Nephron (organoid): ENCODE measurements at regions not wholly inside any gene's neighbourhood (a gene's known extent, or its start where the extent isn't known, plus 50 kb on each side); places are given as distances from the start of the nearest gene placed in this dataset.
"Not testable (repeated sequence)": the region's sequence is repeated elsewhere in the genome, so short reads cannot be mapped to it uniquely, and the experiment has no call there.

ENCODE experiments used
- H3K27ac Mint-ChIP-seq, 3 experiments: 2 replicates each; pipeline ENCODE4 v1.8.0; 2020; ENCODE audit warnings: mixed read lengths in 3 of 3, mild to moderate bottlenecking in 2 of 3, moderate library complexity in 1 of 3
- H3K27me3 Mint-ChIP-seq: 2 replicates; pipeline ENCODE4 v1.8.0; 2021; ENCODE audit warnings: low read depth, mild to moderate bottlenecking, moderate library complexity, mixed read lengths
- H3K36me3 Mint-ChIP-seq: 2 replicates; pipeline ENCODE4 v1.8.0; 2020; ENCODE audit warnings: low read depth, mixed read lengths
- H3K4me1 Mint-ChIP-seq: 2 replicates; pipeline ENCODE4 v1.8.0; 2020; ENCODE audit warnings: mixed read lengths
- H3K4me3 Mint-ChIP-seq, 3 experiments: 2 replicates each; pipeline ENCODE4 v1.8.0; 2020; ENCODE audit warnings: mild to moderate bottlenecking in 3 of 3, mixed read lengths in 3 of 3, moderate library complexity in 2 of 3
- H3K9me3 Mint-ChIP-seq: 2 replicates; pipeline ENCODE4 v1.8.0; 2020; ENCODE audit warnings: mixed read lengths
- CTCF ChIP-seq, 3 experiments: fragments of 200-600 bp; sonication (generic); IDR thresholded peaks; one replicate each; pipeline ENCODE4 v1.5.0; 2021; ENCODE audit warnings: antibody characterized with exemption in 3 of 3; ENCODE audit not compliant: unreplicated experiment in 3 of 3

GRCh38 chr11:27228906-27229290 is 134.1 kb downstream of the CCDC34 start:
- H3K4me3 Mint-ChIP-seq: no peak overlapping the region
- H3K9me3 Mint-ChIP-seq: peaks cover 11% of the 10 kb centered on the region
- peaks cover 66% of the 10 kb centered on the region for H3K4me1 Mint-ChIP-seq
- TF ChIP-seq CTCF (IDR thresholded peaks at IDR 0.05; ENCODE audit: unreplicated experiment in 3 of 3): no peak
- peak overlapping the region; percentile 74 to 95 (median 79) for H3K27ac Mint-ChIP-seq
- no peaks in the 10 kb centered on the region for H3K27me3 Mint-ChIP-seq
- H3K36me3 Mint-ChIP-seq: peaks cover 7% of the 10 kb centered on the region

GRCh38 chr11:27228232-27228905 is 134.6 kb downstream of the CCDC34 start:
- Mint-ChIP-seq H3K36me3 (peaks cover 7% of the 10 kb centered on the region), H3K27me3 (no peaks in the 10 kb centered on the region), H3K9me3 (peaks cover 11% of the 10 kb centered on the region), H3K27ac (peak overlapping the region; percentile 74 to 95 (median 79)), H3K4me1 (peaks cover 60% of the 10 kb centered on the region), H3K4me3 (no peak overlapping the region)
- TF ChIP-seq CTCF (IDR thresholded peaks at IDR 0.05; ENCODE audit: unreplicated experiment in 3 of 3): no peak

GRCh38 chr11:27227736-27228135 is 135.3 kb downstream of the CCDC34 start:
- Mint-ChIP-seq H3K9me3 (peaks cover 11% of the 10 kb centered on the region), H3K27ac (peak overlapping the region; percentile 74 to 95 (median 79)), H3K4me1 (peaks cover 54% of the 10 kb centered on the region), H3K27me3 (no peaks in the 10 kb centered on the region), H3K4me3 (no peak overlapping the region), H3K36me3 (peaks cover 7% of the 10 kb centered on the region)
- TF ChIP-seq CTCF (IDR thresholded peaks at IDR 0.05; ENCODE audit: unreplicated experiment in 3 of 3): no peak

- not testable (repeated sequence) for H3K9me3 Mint-ChIP-seq
- H3K27ac Mint-ChIP-seq: peak overlapping the region; percentile 89 to 97 (median 96)
These were observed 143.5 kb downstream of the CCDC34 start for GRCh38 chr11:27219487-27220039.

GRCh38 chr11:27218421-27219038 is 144.5 kb downstream of the CCDC34 start:
- H3K4me1 Mint-ChIP-seq: peaks cover 59% of the 10 kb centered on the region
- H3K27ac Mint-ChIP-seq: peak overlapping the region; percentile 89 to 97 (median 96)
- peak overlapping the region; percentile 71 to 80 (median 78) for H3K4me3 Mint-ChIP-seq
- no peaks in the 10 kb centered on the region for H3K36me3 Mint-ChIP-seq
- no peaks in the 10 kb centered on the region for H3K27me3 Mint-ChIP-seq
- H3K9me3 Mint-ChIP-seq: peaks cover 4% of the 10 kb centered on the region
- no peak for TF ChIP-seq CTCF (IDR thresholded peaks at IDR 0.05; ENCODE audit: unreplicated experiment in 3 of 3)

More at GRCh38 chr11:27219487-27220039, 143.5 kb downstream of the CCDC34 start:
- not testable (repeated sequence) for H3K27me3 Mint-ChIP-seq, H3K36me3 Mint-ChIP-seq
- Mint-ChIP-seq H3K4me1 (peaks cover 48% of the 10 kb centered on the region), H3K4me3 (peak overlapping the region; percentile 71 to 80 (median 78))

GRCh38 chr11:27217948-27218420 is 145.0 kb downstream of the CCDC34 start:
- H3K4me3 Mint-ChIP-seq: peak overlapping the region; percentile 71 to 80 (median 78)
- no peak for TF ChIP-seq CTCF (IDR thresholded peaks at IDR 0.05; ENCODE audit: unreplicated experiment in 3 of 3)
- H3K4me1 Mint-ChIP-seq: peaks cover 64% of the 10 kb centered on the region
- peak overlapping the region; percentile 89 to 97 (median 96) for H3K27ac Mint-ChIP-seq
- no peaks in the 10 kb centered on the region for H3K27me3 Mint-ChIP-seq
- no peaks in the 10 kb centered on the region for H3K36me3 Mint-ChIP-seq
- H3K9me3 Mint-ChIP-seq: peaks cover 4% of the 10 kb centered on the region
